Posterior vena cava (tissue), 2 donors: ENCODE measurements at regions not wholly inside any gene's neighbourhood (a gene's known extent, or its start where the extent isn't known, plus 50 kb on each side); places are given as distances from the start of the nearest gene placed in this dataset.
"Not testable (repeated sequence)": the region's sequence is repeated elsewhere in the genome, so short reads cannot be mapped to it uniquely, and the experiment has no call there.

Experiments
- DNase-seq: peaks from one replicate; pipeline ENCODE4 v3.0.0-alpha.2; 2020; ENCODE audit warnings: low spot score
- intact Hi-C, 2 donors: fragments of 100-400 bp; cut with DNase I; formaldehyde crosslinking; loops; one replicate each; pipeline versions ENCODE4 v1.14.1 to v1.14.2; 2022 to 2023
- donor health status: DM: yes; HTN: yes; CAD: no.
- donor health status: DM: yes; HTN: yes; CAD: no.

DNA sequence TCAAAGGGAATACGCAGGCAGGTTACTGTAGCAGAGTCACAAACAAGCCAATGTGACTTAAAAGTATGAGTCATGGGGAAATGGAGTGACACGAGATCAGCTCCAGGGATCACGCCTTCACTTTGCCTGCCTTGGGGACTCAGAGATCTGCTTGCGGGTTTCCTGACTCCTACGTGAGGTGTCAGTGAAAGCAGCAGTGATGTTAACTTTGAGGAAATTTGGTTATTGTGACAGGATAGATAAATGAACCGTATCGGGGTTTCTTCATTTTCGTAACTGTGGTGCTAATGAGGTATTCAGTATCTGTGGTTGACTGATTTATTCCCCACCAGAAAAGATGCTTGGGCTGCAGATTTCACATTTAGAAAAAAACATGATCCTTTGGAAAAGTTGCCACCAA lies 383.3 kb upstream of the ZFP42 start:
- intact Hi-C loops: no loop called here
- no peak for DNase-seq

DNA sequence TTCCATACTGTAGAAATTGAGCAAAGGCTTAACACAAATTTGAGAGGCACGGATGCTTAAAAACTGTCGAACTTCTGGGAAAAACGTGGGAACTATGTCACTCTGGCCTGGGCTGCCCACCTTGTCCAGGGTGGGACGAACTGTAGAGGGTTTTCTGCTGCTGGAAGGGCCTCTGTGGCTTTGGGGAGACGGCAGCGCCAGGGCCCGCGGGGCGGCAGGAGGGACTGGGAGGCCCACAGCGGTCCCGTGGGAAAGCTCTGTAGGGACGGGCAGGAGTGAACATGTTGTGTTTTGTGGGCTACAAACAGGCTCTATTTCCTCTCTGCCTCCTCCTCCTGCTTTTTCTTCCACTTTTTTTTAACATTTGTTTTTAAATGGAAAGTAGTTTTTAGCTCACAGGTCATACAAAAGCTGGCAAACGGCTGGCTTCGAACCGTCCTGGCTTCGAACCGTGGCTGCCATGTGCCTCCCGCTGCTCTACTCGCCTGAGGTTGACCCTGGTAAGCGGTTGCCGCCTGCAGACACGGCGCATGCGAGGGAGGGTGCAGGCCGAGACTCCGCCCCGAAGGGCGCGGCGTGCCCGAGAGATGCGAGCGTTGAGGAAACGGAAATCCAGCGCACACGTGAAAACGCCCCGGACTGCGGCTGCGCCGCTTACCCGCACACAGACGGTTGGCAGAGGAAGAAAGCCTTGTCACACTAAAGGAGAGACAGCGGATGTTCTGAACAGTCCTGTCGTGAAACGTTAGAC lies 382.3 kb upstream of the ZFP42 start:
- DNase-seq: no peak
- intact Hi-C loops: no loop called here

DNA sequence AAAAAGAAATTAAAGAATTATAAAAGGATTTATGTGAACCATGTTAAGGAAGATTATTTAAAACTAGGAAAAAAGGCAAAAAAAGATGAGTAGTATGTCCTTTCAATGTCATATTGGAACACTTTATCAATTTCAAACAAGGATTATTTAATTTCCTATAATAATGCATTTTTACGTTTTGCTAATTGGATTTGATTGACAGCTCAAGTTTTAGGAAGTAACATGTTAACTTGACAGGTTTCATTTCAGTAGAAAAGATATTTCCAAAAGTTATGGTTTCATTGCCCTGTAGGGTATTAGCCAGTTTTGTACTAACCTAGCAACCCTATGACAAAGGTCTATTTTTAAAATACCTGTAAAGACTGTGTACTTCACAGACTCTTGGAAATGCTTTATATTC lies 379.6 kb upstream of the ZFP42 start:
- DNase-seq: no peak
- intact Hi-C loops: no loop called here

DNA sequence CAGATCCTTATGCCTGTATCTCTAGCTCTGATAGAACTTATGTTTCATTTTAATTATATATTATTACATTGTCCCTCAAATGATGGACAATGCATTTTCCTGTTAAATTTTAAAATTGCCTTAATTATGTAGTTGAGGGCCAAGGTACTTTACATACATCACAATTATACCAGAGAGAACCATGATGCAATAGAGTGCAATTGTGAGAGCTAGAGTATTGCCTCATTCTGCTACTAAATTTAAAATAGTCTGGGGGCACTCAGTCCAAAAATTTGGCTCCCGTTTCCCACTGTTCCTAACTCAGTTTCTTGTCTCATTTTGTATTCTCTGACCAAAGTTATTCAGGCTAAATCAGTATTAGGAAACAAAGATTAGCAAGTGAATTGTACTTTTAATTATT lies 378.5 kb upstream of the ZFP42 start:
- intact Hi-C loops: no loop called here
- no peak for DNase-seq

DNA sequence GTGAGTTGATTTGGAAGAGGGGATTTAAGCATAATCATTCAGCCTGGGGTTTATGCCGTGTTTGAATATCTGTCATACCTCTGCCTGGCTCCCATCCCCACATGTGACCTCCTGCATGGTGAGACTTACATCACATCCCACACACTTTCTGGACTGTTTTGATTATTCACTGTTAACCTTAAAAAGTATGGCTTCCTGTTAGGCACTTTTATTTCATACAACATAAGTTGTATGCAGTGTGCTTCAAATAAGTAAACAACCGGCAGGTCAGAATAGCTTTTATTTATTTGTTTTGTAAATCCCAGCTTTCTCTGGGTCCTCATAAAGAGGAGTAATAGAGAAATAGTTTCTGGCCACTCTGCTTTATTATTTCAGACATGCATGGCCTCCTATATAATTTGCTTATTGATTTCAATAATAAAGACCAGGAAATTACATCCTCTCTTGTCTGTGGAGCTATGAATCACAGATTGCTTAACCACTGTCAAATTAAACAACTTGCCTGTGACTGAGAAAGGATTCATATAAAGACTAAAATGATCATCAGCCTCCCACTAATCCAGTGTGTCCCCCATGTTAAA lies 376.8 kb upstream of the ZFP42 start:
- intact Hi-C loops: no loop called here
- DNase-seq: no peak

DNA sequence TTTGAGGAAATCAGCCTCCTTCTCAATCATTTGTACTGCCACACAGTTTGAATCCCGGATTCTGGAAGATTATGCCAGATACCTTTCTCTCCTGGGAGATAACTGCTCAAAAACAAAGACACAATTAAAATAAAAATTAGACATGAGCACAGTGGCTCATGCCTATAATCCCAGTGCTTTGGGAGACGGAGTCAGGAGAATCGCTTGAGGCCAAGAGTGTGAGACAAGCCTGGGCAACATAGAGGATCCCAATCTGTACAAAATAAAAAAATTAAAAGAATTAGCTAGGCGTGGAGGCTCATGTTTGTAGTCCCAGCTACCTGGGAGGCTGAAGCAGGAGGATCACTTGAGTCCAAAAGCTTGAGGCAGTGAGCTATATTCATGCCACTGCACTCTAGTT lies 376.3 kb upstream of the ZFP42 start:
- DNase-seq: no peak
- intact Hi-C loops: no loop called here

DNA sequence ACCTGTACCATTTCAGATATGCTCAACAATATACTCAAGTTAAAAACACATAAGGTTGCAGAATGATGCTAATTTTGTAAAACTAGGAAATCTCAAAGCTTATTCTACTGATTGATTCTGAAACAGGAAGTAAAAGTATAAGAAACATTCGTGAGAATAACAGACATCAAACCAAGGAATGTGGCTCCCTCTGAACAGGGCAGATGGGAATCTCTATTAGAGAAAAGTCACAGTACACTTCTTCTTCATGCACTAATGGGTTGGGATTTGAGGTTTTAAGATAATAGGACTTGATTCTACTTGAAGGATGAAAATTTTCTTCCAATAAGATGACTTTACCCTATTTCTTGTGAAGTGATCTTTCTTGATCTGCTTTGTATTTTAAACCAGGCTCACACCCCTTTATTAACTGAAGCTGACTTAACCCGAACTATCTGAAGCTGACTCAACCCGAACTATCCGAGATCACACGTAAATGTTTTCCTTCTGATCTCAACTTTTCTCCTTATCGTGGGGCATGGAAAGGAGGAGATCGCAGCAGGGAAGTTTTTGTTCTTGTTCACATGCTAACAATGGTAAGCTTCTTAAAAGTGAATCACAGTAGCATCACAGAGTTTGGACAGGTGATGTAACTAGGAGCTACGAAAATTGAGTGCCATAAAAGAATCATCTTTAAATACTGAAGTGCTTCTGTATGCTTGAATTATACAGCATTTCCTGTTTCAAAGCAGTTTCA lies 363.1 kb upstream of the ZFP42 start:
- intact Hi-C loops: no loop called here

DNA sequence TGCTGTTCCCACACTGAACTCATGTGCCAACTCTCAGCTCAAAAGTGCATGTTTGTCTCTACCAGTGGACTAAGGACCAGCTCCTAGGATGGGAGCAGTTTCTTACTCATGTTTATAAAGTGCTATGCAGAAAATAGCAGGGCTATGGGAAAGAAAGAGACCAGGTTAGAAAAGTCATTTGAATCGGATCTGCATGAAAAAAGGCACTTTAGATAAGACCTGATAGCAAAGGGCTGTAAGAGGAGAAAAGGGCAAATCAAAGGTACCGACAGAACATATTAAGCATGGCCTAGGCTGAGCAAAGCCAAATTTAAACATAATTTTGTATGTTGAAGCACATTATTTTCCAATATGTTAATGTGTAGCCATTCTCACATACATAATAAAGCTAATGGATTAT lies 362.3 kb upstream of the ZFP42 start:
- intact Hi-C loops: no loop called here
- DNase-seq: no peak

More for the DNA sequence above, 363.1 kb upstream of the ZFP42 start:
- DNase-seq: no peak

DNA sequence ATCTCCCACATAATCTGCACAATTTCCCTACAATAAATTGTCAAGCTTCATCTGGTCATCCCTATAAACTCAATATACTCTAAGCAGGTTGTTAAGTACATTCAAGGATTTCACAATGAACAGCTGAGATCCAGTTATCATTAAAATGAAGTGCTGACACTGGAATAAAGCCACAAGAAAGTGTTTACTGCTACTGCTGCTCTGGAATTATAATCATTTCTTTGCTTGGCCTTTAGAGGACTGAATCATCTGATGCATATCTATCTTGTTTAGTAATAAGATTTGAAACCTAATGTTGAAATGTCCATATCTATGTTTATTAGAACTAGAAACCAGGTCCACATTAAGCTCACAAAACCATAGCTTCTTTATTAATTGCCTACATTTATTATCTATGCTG lies 338.6 kb upstream of the ZFP42 start:
- intact Hi-C loops: loop anchor here in 1 of 2 donors (10.0 kb wide), 1 partner anchor 1938 kb away; no protein-coding TSS in a partner anchor
- DNase-seq: no peak

DNA sequence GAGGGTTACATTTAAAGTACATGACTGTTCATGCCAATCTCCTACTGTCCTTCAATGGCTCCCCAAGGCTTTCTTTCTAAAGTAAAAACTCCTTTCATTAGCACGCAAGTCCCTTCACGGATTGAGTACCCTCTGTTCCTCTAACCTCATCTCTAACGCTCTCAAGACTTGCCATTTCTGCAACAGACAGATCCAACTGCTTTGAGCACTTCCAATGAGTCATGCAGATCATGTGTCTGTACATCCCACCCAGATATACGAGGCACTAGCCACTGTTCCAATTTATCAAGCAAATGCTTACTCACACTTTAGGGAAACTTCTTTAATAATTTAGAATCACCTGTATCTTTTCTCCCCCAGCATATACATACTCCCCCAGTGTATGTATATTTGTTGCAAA lies 332.5 kb upstream of the ZFP42 start:
- intact Hi-C loops: no loop called here
- DNase-seq: no peak

DNA sequence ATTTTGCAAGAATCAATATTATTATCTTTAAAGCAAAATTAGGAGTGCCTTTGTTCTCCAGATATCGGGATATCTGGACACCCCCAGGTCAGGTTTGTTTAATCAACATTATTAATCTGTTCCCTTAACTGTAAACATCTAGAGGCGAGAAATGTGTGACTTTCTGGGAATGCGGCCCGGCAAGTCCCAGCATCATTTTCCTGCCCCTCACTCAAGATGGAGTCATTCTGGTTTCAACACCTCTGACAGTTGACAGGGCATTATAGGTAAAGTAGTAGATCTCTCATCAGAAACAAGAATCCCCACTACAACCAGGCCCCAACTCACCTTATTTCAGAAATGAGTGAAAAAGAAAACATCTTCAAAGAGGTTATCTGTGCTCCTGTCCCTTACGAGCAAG lies 331.6 kb upstream of the ZFP42 start:
- intact Hi-C loops: no loop called here
- DNase-seq: no peak

DNA sequence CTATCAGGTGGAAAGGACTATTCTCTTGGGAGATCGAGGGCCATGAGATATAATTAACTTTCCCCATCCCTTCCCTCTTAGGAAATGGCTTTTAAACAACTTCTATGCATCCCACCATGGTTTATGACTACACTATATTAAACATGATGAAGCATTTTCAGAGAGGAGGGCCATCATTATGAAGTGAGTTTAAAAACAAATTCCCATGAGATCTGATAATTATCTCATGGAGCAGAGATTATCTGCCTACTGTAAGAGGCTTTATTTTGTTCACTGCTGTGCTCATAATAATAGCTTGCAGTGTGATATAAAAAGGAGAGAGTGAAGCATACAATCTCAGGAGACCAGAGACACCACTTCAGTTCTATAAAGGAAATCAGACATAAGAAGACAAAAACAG lies 330.5 kb upstream of the ZFP42 start:
- no peak for DNase-seq
- intact Hi-C loops: no loop called here

DNA sequence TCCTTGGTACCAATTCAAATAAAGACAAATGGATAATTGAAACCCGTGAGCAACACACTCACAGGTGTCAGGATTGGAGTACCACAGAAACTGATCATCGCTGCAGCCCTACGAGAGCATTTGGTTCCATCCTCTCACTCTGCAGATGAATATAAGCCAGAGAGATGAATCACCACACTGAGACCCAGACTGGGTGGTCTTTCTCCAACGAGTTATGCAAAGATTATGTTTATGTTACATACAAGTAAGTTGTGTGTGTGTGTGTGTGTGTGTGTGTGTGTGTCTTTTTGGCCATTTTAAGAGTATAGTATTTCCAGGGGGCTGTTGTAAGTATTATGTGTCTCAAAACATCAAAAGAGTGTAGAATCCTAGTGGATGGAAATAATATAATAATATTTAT lies 329.5 kb upstream of the ZFP42 start:
- intact Hi-C loops: no loop called here
- DNase-seq: no peak

DNA sequence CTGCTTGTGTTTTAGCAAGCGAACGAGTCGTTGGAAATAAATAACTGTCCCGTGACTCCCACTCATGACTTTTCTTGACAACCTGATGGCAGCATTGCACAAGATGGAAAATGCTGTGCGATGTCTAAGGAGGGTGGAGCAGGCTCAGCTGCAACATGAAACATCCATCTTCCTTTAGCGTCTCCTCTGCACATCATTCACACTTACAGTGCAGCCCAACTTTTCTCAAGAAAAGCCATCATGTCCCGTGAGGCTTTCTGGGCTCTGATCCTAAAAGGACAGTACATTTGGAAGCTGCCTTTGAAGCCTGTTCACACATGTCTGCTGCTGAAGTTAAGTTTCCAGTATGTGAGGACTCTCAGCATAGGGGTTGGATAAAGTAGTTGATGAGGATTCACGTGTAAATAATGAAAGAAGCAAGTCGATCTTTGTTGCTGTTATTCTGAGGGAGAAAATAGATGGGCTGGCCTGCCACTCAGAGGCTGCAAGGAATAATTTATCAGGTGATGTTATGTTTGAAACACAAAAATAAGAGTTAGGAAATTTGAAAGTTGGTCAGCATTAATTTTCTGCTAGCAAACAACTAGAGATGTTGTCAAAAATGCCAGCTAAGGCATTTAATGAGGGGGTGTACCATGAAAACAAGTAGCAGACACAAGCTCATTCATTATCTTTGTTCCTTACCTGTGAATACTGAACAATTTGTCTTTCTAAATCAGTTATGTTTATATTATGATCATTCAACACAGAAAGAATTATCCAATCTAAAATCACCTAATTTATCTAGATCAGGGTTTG lies 328.7 kb upstream of the ZFP42 start:
- DNase-seq: no peak
- intact Hi-C loops: no loop called here

DNA sequence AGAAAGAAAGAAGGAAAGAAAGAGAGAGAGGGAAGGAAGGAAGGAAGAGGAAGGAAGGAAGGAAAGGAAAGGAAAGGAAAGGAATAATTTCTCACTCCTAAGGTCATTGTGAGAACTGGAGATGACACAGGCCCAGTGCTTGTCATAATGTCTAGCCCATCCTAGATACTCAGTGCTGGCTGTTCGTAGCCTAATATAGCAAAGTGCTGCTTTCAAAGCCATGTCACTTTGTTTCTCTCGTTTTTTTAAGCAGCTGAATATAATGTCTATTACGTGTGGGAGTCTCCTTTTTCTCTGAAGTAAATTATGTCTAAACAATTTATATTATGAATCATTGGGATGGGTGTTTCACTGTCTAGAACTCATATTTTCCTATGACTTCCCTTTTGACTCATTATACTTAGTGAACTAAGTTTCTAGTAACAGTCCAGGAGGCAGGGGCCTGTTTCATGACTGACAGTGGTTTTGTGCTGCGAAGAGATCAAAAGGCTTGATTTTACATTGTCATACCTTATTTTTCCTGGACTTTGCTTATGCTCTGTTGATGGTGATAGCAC lies 327.0 kb upstream of the ZFP42 start:
- no peak for DNase-seq
- intact Hi-C loops: no loop called here

DNA sequence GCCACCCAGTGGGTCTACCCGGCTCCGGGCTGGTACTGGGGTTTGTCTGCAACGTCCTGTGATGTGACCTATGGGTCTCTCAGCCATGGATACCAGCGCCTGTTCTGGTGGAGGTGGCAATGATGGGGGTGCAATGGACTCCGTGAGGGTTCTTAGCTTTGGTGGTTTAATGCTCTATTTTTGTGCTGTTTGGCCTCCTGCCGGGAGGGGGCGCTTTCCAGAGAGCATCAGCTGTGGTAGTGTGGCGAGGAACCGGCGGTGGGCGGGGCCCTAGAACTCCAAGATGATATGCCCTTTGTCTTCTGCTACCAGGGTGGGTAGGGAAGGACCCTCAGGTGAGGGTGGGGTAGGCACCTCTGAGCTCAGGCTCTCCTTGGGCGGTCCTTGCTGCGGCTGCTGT lies 324.1 kb upstream of the ZFP42 start:
- intact Hi-C loops, DNase-seq: not testable (repeated sequence)

DNA sequence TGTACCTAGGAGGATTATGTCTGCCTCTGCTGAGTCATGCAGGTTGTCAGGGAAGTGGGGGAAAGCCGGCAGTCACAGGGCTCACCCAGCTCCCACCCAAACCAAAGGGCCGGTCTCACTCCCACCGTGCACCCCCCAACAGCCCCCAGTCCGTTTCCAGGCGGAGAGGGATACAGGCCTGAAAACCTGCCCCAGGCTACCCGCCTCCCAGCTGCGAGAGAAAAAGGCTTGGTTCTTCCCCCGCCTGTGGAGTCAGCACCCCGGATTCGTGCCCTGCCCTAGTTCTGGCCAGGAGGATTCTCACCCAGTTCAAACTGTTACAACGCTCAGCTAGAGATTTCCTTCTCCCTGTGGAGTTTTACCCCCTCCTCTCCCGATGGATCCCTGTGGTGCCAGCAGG lies 323.6 kb upstream of the ZFP42 start:
- DNase-seq, intact Hi-C loops: not testable (repeated sequence)

DNA sequence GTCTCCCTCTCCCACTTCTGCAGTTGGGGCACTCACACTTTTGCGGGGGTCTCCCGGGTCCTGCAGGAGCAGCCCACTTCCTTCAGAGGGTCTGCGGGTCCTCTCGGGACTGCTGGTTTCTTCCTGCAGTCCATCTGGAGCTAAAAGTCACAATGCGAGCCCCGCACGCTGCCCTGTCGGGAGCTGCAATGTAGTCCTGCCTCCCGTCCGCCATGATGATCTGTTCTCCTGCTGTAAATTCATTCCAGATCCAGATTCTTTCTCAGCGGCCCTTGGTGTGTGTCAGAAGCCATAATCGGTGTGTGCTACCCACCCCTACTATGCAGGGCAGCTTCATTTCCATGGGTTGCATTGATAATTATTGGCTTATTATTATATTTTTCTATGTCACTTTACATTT lies 323.0 kb upstream of the ZFP42 start:
- intact Hi-C loops, DNase-seq: not testable (repeated sequence)

DNA sequence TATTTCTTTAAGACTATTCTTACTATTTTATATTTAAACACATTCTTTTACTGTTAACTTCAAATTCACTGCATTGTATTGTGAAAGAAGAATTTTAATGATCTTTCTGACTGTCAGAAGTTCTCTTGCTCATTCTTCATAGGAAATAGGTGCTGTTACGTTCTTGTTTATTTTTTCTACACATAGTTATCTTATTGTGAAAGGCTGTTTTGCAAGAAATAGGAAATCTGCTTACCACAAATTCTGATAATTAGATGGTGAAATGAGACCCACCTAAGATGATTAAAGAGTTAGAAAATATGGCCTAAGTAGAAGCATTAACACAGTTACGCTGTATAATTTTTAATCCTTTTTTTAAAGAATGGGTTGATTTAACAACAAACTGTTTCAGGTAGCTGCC lies 316.1 kb upstream of the ZFP42 start:
- intact Hi-C loops: no loop called here
- no peak for DNase-seq

DNA sequence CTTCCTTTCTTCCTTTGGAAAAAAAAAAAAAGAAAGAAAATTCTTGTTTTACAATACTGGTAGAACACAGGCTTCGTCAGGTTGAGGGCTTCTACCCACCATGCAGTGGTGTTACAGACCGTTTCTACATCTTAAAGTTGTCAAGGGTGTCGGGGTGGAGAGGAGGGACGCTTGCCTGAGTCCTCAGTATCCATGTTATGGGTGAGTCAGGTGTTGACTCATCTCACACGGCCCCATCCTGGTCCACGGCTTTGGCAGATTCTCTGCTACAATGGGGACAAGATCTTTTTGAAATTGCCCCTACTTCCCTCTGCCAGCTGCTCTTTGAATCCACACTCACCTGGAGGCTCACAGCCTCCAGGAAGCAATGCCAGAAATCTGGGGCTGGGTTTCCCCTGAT lies 310.3 kb upstream of the ZFP42 start:
- intact Hi-C loops: no loop called here
- no peak for DNase-seq
